Osteoblast (primary cell): ENCODE measurements at regions not wholly inside any gene's neighbourhood (a gene's known extent, or its start where the extent isn't known, plus 50 kb on each side); places are given as distances from the start of the nearest gene placed in this dataset.

Experiments used
- DNase-seq: peaks from one replicate; pipeline ENCODE4 v3.0.0; 2011; ENCODE audit warnings: low spot score, mixed read lengths; ENCODE audit not compliant: insufficient read length; ENCODE audit errors: missing footprints
- H2AFZ ChIP-seq: 2 replicates; pipeline ENCODE4 v1.6.0; 2011; ENCODE audit warnings: mild to moderate bottlenecking, low read length
- H3K27ac ChIP-seq: 2 replicates; pipeline ENCODE4 v1.5.1; 2011; ENCODE audit warnings: mild to moderate bottlenecking, low read depth, low read length, moderate library complexity
- H3K27me3 ChIP-seq: 2 replicates; pipeline ENCODE4 v1.6.0; 2012; ENCODE audit warnings: mild to moderate bottlenecking, control low read depth, inconsistent platforms, low read length, moderate library complexity; ENCODE audit not compliant: insufficient read depth
- H3K36me3 ChIP-seq: 2 replicates; pipeline ENCODE4 v1.5.1; 2011; ENCODE audit warnings: mild to moderate bottlenecking, low read length, control low read depth, moderate library complexity; ENCODE audit not compliant: insufficient read depth
- H3K4me1 ChIP-seq: 2 replicates; pipeline ENCODE4 v1.5.1; 2011; ENCODE audit warnings: mild to moderate bottlenecking, low read length, control low read depth, moderate library complexity; ENCODE audit not compliant: insufficient read depth
- H3K4me2 ChIP-seq: 2 replicates; pipeline ENCODE4 v1.6.0; 2011; ENCODE audit warnings: mild to moderate bottlenecking, low read length; ENCODE audit not compliant: insufficient read depth
- H3K4me3 ChIP-seq: fragments of 200-600 bp; sonication (generic); 3 replicates; pipeline ENCODE4 v1.5.1; 2012; ENCODE audit warnings: mild to moderate bottlenecking, low read length, inconsistent platforms; ENCODE audit not compliant: insufficient read depth
- H3K79me2 ChIP-seq: 2 replicates; pipeline ENCODE4 v1.6.0; 2012; ENCODE audit warnings: mild to moderate bottlenecking, low read length, control low read depth, inconsistent platforms; ENCODE audit not compliant: insufficient read depth
- H3K9me3 ChIP-seq: 2 replicates; pipeline ENCODE4 v1.5.1; 2011; ENCODE audit warnings: low read depth, low read length, control low read depth
- H4K20me1 ChIP-seq: 2 replicates; pipeline ENCODE4 v1.6.0; 2012; ENCODE audit warnings: mild to moderate bottlenecking, low read length, control low read depth; ENCODE audit not compliant: insufficient read depth
- CTCF ChIP-seq: IDR thresholded peaks from 2 replicates; pipeline ENCODE4 v1.5.1; 2011; ENCODE audit warnings: mild to moderate bottlenecking, low read depth, low read length, moderate library complexity; ENCODE audit errors: extremely low read depth

GRCh38 chr18:4821801-4822200, 366.7 kb upstream of the DLGAP1 start:
- Histone ChIP-seq H3K27ac (no peak overlapping the region), H2AFZ (no peak overlapping the region), H3K4me3 (no peak overlapping the region), H3K27me3 (no peaks in the 10 kb centered on the region), H3K36me3 (no peaks in the 10 kb centered on the region), H3K79me2 (no peaks in the 10 kb centered on the region), H3K9me3 (peaks cover 8% of the 10 kb centered on the region), H3K4me1 (no peaks in the 10 kb centered on the region), H3K4me2 (no peak overlapping the region), H4K20me1 (no peaks in the 10 kb centered on the region)
- DNase-seq = no peak
- TF ChIP-seq CTCF = no peak

- Histone ChIP-seq H3K79me2 (no peaks in the 10 kb centered on the region), H3K27me3 (no peaks in the 10 kb centered on the region), H3K4me1 (no peaks in the 10 kb centered on the region), H3K36me3 (no peaks in the 10 kb centered on the region), H3K9me3 (peaks cover 4% of the 10 kb centered on the region), H3K27ac (no peak overlapping the region), H4K20me1 (no peaks in the 10 kb centered on the region), H3K4me2 (no peak overlapping the region), H2AFZ (no peak overlapping the region), H3K4me3 (no peak overlapping the region)
- DNase-seq = no peak
- no peak for TF ChIP-seq CTCF
Observed at GRCh38 chr18:4817665-4818064, 362.6 kb upstream of the DLGAP1 start.

GRCh38 chr18:4813708-4814107, 358.6 kb upstream of the DLGAP1 start:
- Histone ChIP-seq H3K79me2 (no peaks in the 10 kb centered on the region), H3K4me2 (no peak overlapping the region), H3K4me1 (no peaks in the 10 kb centered on the region), H3K27ac (no peak overlapping the region), H2AFZ (no peak overlapping the region), H3K27me3 (no peaks in the 10 kb centered on the region), H3K9me3 (peaks cover 7% of the 10 kb centered on the region), H3K36me3 (no peaks in the 10 kb centered on the region), H4K20me1 (no peaks in the 10 kb centered on the region), H3K4me3 (no peak overlapping the region)
- TF ChIP-seq CTCF = no peak
- DNase-seq = no peak

- TF ChIP-seq CTCF = no peak
- H3K4me1 ChIP-seq = no peaks in the 10 kb centered on the region
- H3K27me3 ChIP-seq = no peaks in the 10 kb centered on the region
- DNase-seq = no peak
- H3K36me3 ChIP-seq = no peaks in the 10 kb centered on the region
- no peak overlapping the region for H3K27ac ChIP-seq
- H3K4me2 ChIP-seq = no peak overlapping the region
- H2AFZ ChIP-seq = no peak overlapping the region
- no peaks in the 10 kb centered on the region for H4K20me1 ChIP-seq
- no peak overlapping the region for H3K4me3 ChIP-seq
- no peaks in the 10 kb centered on the region for H3K79me2 ChIP-seq
- H3K9me3 ChIP-seq = peaks cover 3% of the 10 kb centered on the region
Observed at GRCh38 chr18:4808891-4809290, 353.8 kb upstream of the DLGAP1 start.
